Right lobe of liver (tissue), 6 donors: ENCODE measurements at regions not wholly inside any gene's neighbourhood (a gene's known extent, or its start where the extent isn't known, plus 50 kb on each side); places are given as distances from the start of the nearest gene placed in this dataset.

Source experiments
- ATAC-seq, 4 donors: fragments of 200-7000 bp; cut with Tn5 transposase; one replicate each; pipeline ENCODE4 v1.9.1; 2020; ENCODE audit warnings: mild to moderate bottlenecking in 4 of 4, moderate library complexity in 4 of 4
- DNase-seq, 3 donors: peaks; one replicate each; pipeline ENCODE4 v3.0.0-alpha.2; 2020
- H3K27ac ChIP-seq, 3 donors: fragments of 200-600 bp; one replicate each; pipeline ENCODE4 v1.8.0; 2022
- H3K27me3 ChIP-seq, 2 donors: fragments of 200-600 bp; one replicate each; pipeline ENCODE4 v1.8.0; 2022
- H3K36me3 ChIP-seq, 4 donors: fragments of 200-600 bp; sonication (generic) in 1 of 4; one replicate each; pipeline versions ENCODE4 v1.5.1 to v1.8.0; 2017 to 2022; ENCODE audit warnings: control low read depth in 1 of 4
- H3K4me1 ChIP-seq, 4 donors: fragments of 200-600 bp; sonication (generic) in 1 of 4; one replicate each; pipeline versions ENCODE4 v1.5.1 to v1.8.0; 2017 to 2022; ENCODE audit warnings: control low read depth in 1 of 4
- H3K4me3 ChIP-seq, 3 donors: fragments of 200-600 bp; one replicate each; pipeline ENCODE4 v1.8.0; 2022
- H3K9me3 ChIP-seq, 4 donors: fragments of 200-600 bp; sonication (generic) in 1 of 4; one replicate each; pipeline versions ENCODE4 v1.5.1 to v1.8.0; 2017 to 2022; ENCODE audit warnings: control low read depth in 1 of 4
- POLR2A ChIP-seq: fragments of 450-650 bp; IDR thresholded peaks from one replicate; pipeline ENCODE4 v1.6.1; 2017; ENCODE audit warnings: antibody characterized with exemption, mild to moderate bottlenecking
- WGBS: methylation state at CpG from one replicate; pipeline ENCODE4 v1.1.6; 2018; ENCODE audit warnings: low coverage, low lambda C conversion rate; ENCODE audit not compliant: insufficient coverage; ENCODE audit errors: missing lambda C conversion rate; 5-methylcytosine and 5-hydroxymethylcytosine counted together
- intact Hi-C, 2 donors: fragments of 100-400 bp; cut with DNase I; formaldehyde crosslinking; loops; one replicate each; pipeline versions ENCODE4 v1.11.2 to v1.14.1; 2022
- TF ChIP-seq, protein P1 (sequence below), 4 donors: fragments of 200-600 bp in 3 of 4; fragments of 450-650 bp in 1 of 4; IDR thresholded peaks; one replicate each; pipeline versions ENCODE4 v1.5.1 to v1.8.0; 2016 to 2022; ENCODE audit warnings: antibody characterized with exemption in 4 of 4, mild to moderate bottlenecking in 2 of 4
- donor health status: DM: no; HTN: yes; CAD: no.
- donor health status: DM: no; HTN: no; CAD: no.
- donor health status: DM: no; HTN: no; CAD: no.
- donor health status: DM: no; HTN: yes; CAD: no.
- donor health status: DM: no; HTN: yes; CAD: no.

DNA sequence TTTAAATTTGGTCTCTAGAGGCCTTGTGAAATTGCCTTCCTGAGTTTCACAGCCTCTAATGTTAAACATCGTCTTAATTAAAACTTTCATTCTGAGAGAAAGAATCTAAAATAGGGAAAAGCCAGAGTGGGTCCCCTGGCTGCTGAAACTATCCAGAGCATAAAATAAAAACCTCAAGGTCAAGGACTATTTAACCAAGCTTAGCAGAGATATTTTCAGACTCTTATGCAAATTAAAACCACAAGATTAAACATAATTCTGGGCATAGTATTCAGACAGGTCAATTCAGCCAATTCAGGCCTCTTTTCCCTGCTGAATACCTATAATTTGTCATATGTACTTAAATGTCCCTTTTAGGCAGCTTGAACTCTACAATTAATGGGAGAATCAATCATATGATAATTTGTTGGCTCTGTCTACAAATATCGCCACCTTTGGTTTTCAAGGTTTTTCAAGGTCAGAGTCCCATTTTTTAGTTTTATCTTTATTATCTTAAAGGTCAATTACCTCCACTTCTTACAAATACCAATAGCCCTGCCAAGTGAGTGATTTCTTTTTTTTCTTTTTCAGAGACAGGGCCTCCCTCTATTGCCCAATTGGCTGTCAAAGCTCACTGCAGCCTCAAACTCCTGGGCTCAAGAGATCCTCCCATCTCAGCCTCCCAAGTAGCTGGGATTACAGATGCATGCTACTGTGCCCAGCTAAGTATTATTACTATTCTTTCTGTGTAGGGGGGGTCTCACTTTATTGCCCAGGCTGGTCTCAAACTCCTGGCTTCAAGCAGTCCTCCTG lies 257.1 kb downstream of the PHLDA1 start:
- Histone ChIP-seq H3K9me3 (no peaks in the 10 kb centered on the region), H3K27me3 (no peaks in the 10 kb centered on the region), H3K4me1 (peaks cover 0 to 11% (median 5%) of the 10 kb centered on the region in 4 donors), H3K36me3 (no peaks in the 10 kb centered on the region), H3K27ac (peak overlapping the region in 1 of 3 donors; percentile 17), H3K4me3 (no peak overlapping the region)
- ATAC-seq (peak in 3 of 4 donors; percentile 34 to 65 (median 35)), DNase-seq (no peak)
- TF ChIP-seq, protein P1, sequence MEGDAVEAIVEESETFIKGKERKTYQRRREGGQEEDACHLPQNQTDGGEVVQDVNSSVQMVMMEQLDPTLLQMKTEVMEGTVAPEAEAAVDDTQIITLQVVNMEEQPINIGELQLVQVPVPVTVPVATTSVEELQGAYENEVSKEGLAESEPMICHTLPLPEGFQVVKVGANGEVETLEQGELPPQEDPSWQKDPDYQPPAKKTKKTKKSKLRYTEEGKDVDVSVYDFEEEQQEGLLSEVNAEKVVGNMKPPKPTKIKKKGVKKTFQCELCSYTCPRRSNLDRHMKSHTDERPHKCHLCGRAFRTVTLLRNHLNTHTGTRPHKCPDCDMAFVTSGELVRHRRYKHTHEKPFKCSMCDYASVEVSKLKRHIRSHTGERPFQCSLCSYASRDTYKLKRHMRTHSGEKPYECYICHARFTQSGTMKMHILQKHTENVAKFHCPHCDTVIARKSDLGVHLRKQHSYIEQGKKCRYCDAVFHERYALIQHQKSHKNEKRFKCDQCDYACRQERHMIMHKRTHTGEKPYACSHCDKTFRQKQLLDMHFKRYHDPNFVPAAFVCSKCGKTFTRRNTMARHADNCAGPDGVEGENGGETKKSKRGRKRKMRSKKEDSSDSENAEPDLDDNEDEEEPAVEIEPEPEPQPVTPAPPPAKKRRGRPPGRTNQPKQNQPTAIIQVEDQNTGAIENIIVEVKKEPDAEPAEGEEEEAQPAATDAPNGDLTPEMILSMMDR (IDR thresholded peaks at IDR 0.05) = no peak
- no peak for TF ChIP-seq POLR2A
- intact Hi-C loops = no loop called here
- 42% methylated on average over 2 of the region's 2 CpGs for WGBS

DNA sequence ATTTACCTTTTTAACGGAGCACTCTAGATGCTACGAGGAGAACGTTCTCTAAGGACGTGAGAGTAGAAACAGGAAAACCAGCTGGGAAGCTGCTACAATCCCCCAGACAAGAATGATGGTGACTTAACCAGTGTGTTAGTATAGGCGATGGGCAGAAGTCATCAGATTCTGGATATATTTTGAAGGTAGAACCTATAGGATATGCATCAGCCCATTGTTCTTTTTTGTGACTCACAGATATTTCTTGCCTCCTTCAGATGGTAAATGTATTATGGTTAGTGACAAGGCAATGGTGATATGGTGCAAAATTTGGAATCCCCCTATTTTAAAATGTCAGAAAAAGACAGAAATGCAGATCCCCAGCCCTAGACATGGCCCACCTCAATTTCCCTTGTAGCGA lies 258.2 kb downstream of the PHLDA1 start:
- intact Hi-C loops = no loop called here

DNA sequence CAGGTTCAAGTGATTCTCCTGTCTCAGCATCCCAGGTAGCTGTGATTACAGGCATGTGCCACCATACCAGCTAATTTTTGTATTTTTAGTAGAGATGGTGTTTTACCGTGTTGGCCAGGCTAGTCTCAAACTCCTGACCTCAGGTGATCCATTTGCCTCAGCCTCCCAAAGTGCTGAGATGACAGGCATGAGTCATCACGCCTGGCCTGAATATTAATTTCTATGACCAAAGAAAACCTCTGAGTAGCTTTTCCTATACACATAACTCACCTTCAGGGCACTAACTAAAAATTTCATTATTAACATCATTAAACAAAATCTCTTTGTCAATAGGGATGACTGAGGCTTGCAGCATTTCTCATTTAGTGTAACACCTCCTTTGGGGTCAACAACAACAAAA lies 259.6 kb upstream of the KRR1 start:
- intact Hi-C loops = no loop called here
- Histone ChIP-seq H3K27ac (no peak overlapping the region), H3K4me1 (peaks cover 0 to 11% (median 5%) of the 10 kb centered on the region in 4 donors), H3K9me3 (no peaks in the 10 kb centered on the region), H3K27me3 (no peaks in the 10 kb centered on the region), H3K36me3 (no peaks in the 10 kb centered on the region), H3K4me3 (no peak overlapping the region)
- ATAC-seq = no peak
- WGBS = 74% methylated on average over 2 of the region's 2 CpGs
- TF ChIP-seq, protein P1 (IDR thresholded peaks at IDR 0.05) = no peak
- TF ChIP-seq POLR2A = no peak
- no peak for DNase-seq

More for the DNA sequence above, 258.2 kb downstream of the PHLDA1 start:
- Histone ChIP-seq H3K9me3 (no peaks in the 10 kb centered on the region), H3K36me3 (no peaks in the 10 kb centered on the region), H3K4me3 (no peak overlapping the region), H3K27ac (no peak overlapping the region), H3K4me1 (peaks cover 0 to 11% (median 5%) of the 10 kb centered on the region in 4 donors), H3K27me3 (no peaks in the 10 kb centered on the region)
- no peak for TF ChIP-seq POLR2A
- TF ChIP-seq, protein P1 (IDR thresholded peaks at IDR 0.05) = no peak
- DNase-seq (no peak), ATAC-seq (no peak)
- 90% methylated on average over 6 of the region's 6 CpGs for WGBS

DNA sequence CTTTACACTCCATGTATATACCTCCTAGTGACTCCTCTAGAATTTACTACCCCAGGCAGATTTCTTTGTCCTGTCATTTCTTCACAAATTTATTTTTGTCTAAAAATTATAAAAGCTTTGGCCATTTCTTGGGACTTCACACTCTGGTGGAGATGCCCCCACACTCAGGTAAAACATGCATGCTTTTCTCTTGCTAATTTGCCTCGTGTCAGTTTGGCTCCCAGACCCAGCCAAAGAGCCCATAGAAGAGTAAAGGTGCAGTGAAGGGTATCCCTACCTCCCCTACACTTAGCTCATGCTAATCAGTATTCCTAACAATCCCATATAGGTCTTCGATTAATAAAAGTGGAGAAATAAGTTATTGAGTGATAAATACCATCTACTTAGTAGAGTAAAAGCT lies 256.5 kb upstream of the KRR1 start:
- Histone ChIP-seq H3K36me3 (no peaks in the 10 kb centered on the region), H3K27ac (no peak overlapping the region), H3K27me3 (no peaks in the 10 kb centered on the region), H3K4me1 (peaks cover 0 to 4% (median 0%) of the 10 kb centered on the region in 4 donors), H3K4me3 (no peak overlapping the region), H3K9me3 (no peaks in the 10 kb centered on the region)
- no peak for DNase-seq
- 79% methylated on average over 2 of the region's 2 CpGs for WGBS
- ATAC-seq = no peak
- TF ChIP-seq POLR2A = no peak
- TF ChIP-seq, protein P1 (IDR thresholded peaks at IDR 0.05) = no peak
- intact Hi-C loops = no loop called here
